Esophagus muscularis mucosa (tissue), 3 donors: ENCODE measurements at regions not wholly inside any gene's neighbourhood (a gene's known extent, or its start where the extent isn't known, plus 50 kb on each side); places are given as distances from the start of the nearest gene placed in this dataset.

Experiments
- POLR2A ChIP-seq: fragments of 450-650 bp; IDR thresholded peaks from one replicate; pipeline ENCODE4 v1.6.1; 2017; ENCODE audit warnings: antibody characterized with exemption, moderate library complexity, mild to moderate bottlenecking, low read depth
- POLR2AphosphoS5 ChIP-seq, 2 donors: sonication (generic); formaldehyde crosslinking; IDR thresholded peaks; one replicate each; pipeline ENCODE4 v1.6.1; 2017; ENCODE audit warnings: antibody characterized with exemption in 2 of 2
- TF ChIP-seq, protein P1 (sequence below), 3 experiments: fragments of 200-600 bp in 2 of 3; fragments of 450-650 bp in 1 of 3; sonication (generic) in 2 of 3; IDR thresholded peaks; one replicate each; pipeline ENCODE4 v1.5.1; 2017 to 2019; ENCODE audit warnings: antibody characterized with exemption in 3 of 3, mild to moderate bottlenecking in 2 of 3, moderate library complexity in 1 of 3

GRCh38 chr16:86362155-86362849 lies 148.0 kb upstream of the FOXF1 start:
- TF ChIP-seq, protein P1, sequence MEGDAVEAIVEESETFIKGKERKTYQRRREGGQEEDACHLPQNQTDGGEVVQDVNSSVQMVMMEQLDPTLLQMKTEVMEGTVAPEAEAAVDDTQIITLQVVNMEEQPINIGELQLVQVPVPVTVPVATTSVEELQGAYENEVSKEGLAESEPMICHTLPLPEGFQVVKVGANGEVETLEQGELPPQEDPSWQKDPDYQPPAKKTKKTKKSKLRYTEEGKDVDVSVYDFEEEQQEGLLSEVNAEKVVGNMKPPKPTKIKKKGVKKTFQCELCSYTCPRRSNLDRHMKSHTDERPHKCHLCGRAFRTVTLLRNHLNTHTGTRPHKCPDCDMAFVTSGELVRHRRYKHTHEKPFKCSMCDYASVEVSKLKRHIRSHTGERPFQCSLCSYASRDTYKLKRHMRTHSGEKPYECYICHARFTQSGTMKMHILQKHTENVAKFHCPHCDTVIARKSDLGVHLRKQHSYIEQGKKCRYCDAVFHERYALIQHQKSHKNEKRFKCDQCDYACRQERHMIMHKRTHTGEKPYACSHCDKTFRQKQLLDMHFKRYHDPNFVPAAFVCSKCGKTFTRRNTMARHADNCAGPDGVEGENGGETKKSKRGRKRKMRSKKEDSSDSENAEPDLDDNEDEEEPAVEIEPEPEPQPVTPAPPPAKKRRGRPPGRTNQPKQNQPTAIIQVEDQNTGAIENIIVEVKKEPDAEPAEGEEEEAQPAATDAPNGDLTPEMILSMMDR (IDR thresholded peaks at IDR 0.05): no peak
- TF ChIP-seq POLR2A (no peak), POLR2AphosphoS5 (IDR thresholded peaks at IDR 0.05) (no peak)
